ENCODE measurements at regions not wholly inside any gene's neighbourhood (a gene's known extent, or its start where the extent isn't known, plus 50 kb on each side); places are given as distances from the start of the nearest gene placed in this dataset.

GRCh38 chr6:90874931-90875330 is 288.1 kb upstream of the MAP3K7 start:
- DNase-seq (ENCODE audit: low spot score), result no peak
- Histone ChIP-seq H3K4me1 (ENCODE audit: control insufficient read depth in 4 of 4, insufficient read depth in 4 of 4, low read length in 3 of 4) (no peaks in the 10 kb centered on the region), H3K4me3 (ENCODE audit: low read depth in 1 of 3, low read length in 3 of 3) (no peak overlapping the region), H3K9me3 (ENCODE audit: control insufficient read depth in 4 of 4, low read length in 3 of 4) (peaks cover 0 to 2% (median under 1%) of the 10 kb centered on the region in 4 donors), H3K9ac (ENCODE audit: low read depth in 1 of 2, low read length in 2 of 2) (no peak overlapping the region), H3K27me3 (ENCODE audit: control insufficient read depth in 4 of 4, insufficient read depth in 4 of 4, low read length in 3 of 4) (no peaks in the 10 kb centered on the region), H3K27ac (ENCODE audit: low read depth in 1 of 2, low read length in 2 of 2) (no peak overlapping the region), H3K36me3 (ENCODE audit: control insufficient read depth in 4 of 4, insufficient read depth in 3 of 4, low read depth in 1 of 4, low read length in 3 of 4) (no peaks in the 10 kb centered on the region)
- 51% methylated on average over 4 of the region's 4 CpGs for WGBS
- TF ChIP-seq GABPA (IDR thresholded peaks at IDR 0.05 in 1 of 2, conservative IDR thresholded peaks at IDR 0.05 in 1 of 2), result no peak

GRCh38 chr6:90872981-90873380 is 286.1 kb upstream of the MAP3K7 start:
- 62% methylated on average over 8 of the region's 8 CpGs for WGBS
- H3K4me3 ChIP-seq (ENCODE audit: low read depth in 1 of 3, low read length in 3 of 3), result no peak overlapping the region
- no peak for DNase-seq (ENCODE audit: low spot score)

More at GRCh38 chr6:90872981-90873380, 286.1 kb upstream of the MAP3K7 start:
- H3K27ac ChIP-seq (ENCODE audit: low read depth in 1 of 2, low read length in 2 of 2), result no peak overlapping the region
- no peaks in the 10 kb centered on the region for H3K36me3 ChIP-seq (ENCODE audit: control insufficient read depth in 4 of 4, insufficient read depth in 3 of 4, low read depth in 1 of 4, low read length in 3 of 4)
- no peaks in the 10 kb centered on the region for H3K9me3 ChIP-seq (ENCODE audit: control insufficient read depth in 4 of 4, low read length in 3 of 4)
- no peaks in the 10 kb centered on the region for H3K27me3 ChIP-seq (ENCODE audit: control insufficient read depth in 4 of 4, insufficient read depth in 4 of 4, low read length in 3 of 4)
- TF ChIP-seq JUND (IDR thresholded peaks at IDR 0.05) (no peak), HNF4A (conservative IDR thresholded peaks at IDR 0.05) (no peak), MAX (IDR thresholded peaks at IDR 0.05) (no peak), REST (IDR thresholded peaks at IDR 0.05) (no peak), CTCF (IDR thresholded peaks at IDR 0.05; ENCODE audit: low read depth, low read length, missing input control) (no peak), SP1 (IDR thresholded peaks at IDR 0.05) (no peak), EGR1 (IDR thresholded peaks at IDR 0.05; ENCODE audit: low read depth in 2 of 2) (no peak), HNF4G (IDR thresholded peaks at IDR 0.05) (no peak), FOXA1 (IDR thresholded peaks at IDR 0.05) (no peak), FOXA2 (IDR thresholded peaks at IDR 0.05) (no peak), ATF3 (IDR thresholded peaks at IDR 0.05) (no peak), TAF1 (conservative IDR thresholded peaks at IDR 0.05) (no peak), RAD21 (IDR thresholded peaks at IDR 0.05) (no peak), ZBTB33 (IDR thresholded peaks at IDR 0.05) (no peak), GABPA (IDR thresholded peaks at IDR 0.05 in 1 of 2, conservative IDR thresholded peaks at IDR 0.05 in 1 of 2) (no peak), NR2F2 (IDR thresholded peaks at IDR 0.05) (no peak)
- H3K9ac ChIP-seq (ENCODE audit: low read depth in 1 of 2, low read length in 2 of 2), result no peak overlapping the region
- no peaks in the 10 kb centered on the region for H3K4me1 ChIP-seq (ENCODE audit: control insufficient read depth in 4 of 4, insufficient read depth in 4 of 4, low read length in 3 of 4)

Data from liver (tissue), 8 donors.